ENCODE measurements at regions not wholly inside any gene's neighbourhood (a gene's known extent, or its start where the extent isn't known, plus 50 kb on each side); places are given as distances from the start of the nearest gene placed in this dataset.

DNA sequence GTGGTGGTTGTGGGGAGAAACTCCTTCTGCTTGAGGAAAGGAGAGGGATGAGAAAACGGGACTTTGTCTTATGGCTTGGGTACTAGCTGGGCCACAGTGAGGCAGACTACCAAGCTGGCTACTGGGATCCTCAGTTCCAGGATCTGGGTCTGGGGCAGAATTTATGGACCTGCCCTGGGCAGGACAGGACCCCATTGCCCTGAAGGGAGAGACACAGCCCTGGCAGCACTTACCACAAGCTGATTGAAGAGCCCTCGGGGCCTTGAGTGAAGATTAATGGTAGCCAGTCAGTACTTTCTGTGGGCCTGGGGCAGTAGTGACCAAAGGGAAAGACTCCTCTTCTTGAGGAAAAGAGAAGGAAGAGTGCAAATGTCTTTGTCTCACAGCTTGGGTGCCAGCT lies 799.7 kb downstream of the SI start:
- Mint-ChIP-seq H3K4me3 (no peak overlapping the region), H3K27ac (no peak overlapping the region), H3K9me3 (peaks cover 9% of the 10 kb centered on the region), H3K4me1 (no peaks in the 10 kb centered on the region), H3K36me3 (ENCODE audit: low read depth) (no peaks in the 10 kb centered on the region), H3K27me3 (no peaks in the 10 kb centered on the region)
- ChIA-PET CTCF (no interaction called here), POLR2A (no interaction called here)
- no peak for DNase-seq

DNA sequence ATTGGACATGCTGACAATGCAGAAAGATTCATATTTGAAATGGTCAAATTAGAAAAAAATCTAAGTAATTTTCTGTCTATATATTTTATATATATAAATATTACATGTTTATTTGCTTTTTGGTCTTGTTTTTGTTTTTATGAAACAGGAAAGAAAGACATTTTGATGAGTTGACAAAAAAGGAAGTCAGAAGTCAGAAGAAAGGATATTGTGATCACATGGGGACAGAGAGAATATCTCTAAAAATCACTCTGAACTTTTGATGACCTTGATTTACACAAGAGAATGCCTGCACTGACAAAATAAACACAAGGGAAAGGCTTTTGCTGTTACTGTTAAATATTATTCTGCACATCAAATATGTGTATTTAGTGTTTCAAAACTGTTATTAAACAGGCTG lies 811.2 kb downstream of the SI start:
- POLR2A ChIA-PET = no interaction called here
- no peaks in the 10 kb centered on the region for H3K27me3 Mint-ChIP-seq

DNA sequence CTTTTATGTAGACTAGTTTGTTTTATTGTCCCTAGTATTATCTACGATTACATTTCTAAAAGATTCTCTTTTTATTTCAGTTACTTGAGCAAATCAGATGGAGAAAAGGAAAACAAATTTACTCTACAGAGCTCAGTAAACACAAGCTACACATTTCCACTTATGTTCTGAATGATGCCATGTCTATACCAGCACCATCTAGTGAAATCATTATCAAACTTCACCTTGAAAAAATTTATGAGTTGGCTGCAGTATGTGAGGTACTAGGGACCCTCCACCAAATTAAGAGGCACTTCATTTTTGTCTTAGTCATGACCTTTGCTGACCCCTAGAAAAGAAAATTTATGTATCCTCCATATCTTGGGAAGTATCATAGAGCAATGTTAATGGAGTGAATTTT lies 827.4 kb downstream of the SI start:
- CTCF ChIA-PET = no interaction called here
- Mint-ChIP-seq H3K4me1 (no peaks in the 10 kb centered on the region), H3K4me3 (no peak overlapping the region)

More for the DNA sequence above, 811.2 kb downstream of the SI start:
- no peaks in the 10 kb centered on the region for H3K36me3 Mint-ChIP-seq (ENCODE audit: low read depth)
- H3K27ac Mint-ChIP-seq = no peak overlapping the region
- CTCF ChIA-PET = no interaction called here
- no peaks in the 10 kb centered on the region for H3K4me1 Mint-ChIP-seq
- H3K4me3 Mint-ChIP-seq = no peak overlapping the region
- DNase-seq = no peak
- peaks cover 4% of the 10 kb centered on the region for H3K9me3 Mint-ChIP-seq

DNA sequence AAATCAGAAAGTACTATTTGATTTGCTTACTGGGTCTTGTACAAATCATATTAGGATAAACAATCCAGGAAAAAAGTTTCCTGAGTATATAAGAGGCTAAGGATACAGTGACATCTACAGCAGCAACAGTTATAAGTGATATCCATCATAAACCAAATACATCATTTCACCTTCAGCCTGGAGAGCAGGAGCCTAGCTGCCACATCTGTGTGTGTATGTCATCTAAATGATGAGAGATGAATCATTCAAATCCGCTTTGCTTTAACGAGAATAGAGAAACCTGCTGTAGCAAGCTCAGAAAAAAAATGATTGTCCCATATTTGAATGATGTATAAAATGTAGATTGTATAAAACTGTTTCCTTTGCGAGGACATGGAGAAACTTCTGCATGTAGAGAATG lies 841.4 kb downstream of the SI start:
- peaks cover 14% of the 10 kb centered on the region for H3K9me3 Mint-ChIP-seq
- H3K36me3 Mint-ChIP-seq (ENCODE audit: low read depth) = no peaks in the 10 kb centered on the region
- H3K27ac Mint-ChIP-seq = no peak overlapping the region
- no peaks in the 10 kb centered on the region for H3K27me3 Mint-ChIP-seq
- CTCF ChIA-PET = no interaction called here
- DNase-seq = no peak
- no peaks in the 10 kb centered on the region for H3K4me1 Mint-ChIP-seq
- POLR2A ChIA-PET = no interaction called here
- no peak overlapping the region for H3K4me3 Mint-ChIP-seq

More for the DNA sequence above, 827.4 kb downstream of the SI start:
- DNase-seq = no peak
- no peaks in the 10 kb centered on the region for H3K27me3 Mint-ChIP-seq
- H3K9me3 Mint-ChIP-seq = peaks cover 3% of the 10 kb centered on the region
- POLR2A ChIA-PET = no interaction called here
- no peak overlapping the region for H3K27ac Mint-ChIP-seq
- no peaks in the 10 kb centered on the region for H3K36me3 Mint-ChIP-seq (ENCODE audit: low read depth)

DNA sequence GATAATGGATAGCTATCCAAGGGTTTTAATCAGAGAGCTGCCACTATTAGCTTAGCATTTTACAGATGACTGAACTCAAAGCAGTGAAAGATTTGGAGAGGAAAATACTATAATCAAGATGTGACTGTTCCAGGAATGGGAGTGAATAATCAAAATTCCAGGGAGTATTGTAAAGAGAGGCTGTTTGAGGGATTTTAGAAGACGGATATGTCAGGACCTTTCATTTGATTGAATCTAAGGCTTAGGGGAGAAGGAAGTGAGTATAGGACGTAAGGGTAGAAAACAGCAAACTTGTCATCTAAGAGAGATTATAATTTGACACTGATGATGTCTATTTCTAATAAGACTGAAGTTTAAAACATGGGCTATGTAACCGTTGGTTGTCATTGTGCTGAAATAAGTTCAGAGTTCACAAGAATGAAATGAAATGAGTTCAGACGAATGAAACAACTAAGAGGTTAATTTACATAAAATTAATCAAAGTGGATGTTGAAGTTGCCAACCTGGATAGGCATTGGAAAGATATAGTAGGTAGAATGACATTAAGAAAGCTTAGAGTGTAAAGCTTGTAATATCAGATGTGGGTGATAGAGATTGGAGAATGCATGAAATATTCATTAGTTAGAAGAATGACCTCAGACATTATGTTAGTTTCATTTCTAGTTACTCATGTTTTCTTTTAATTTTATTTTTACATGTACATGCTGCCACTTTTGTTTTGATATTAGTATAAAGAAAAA lies 842.8 kb downstream of the SI start:
- H3K27ac Mint-ChIP-seq = no peak overlapping the region
- H3K27me3 Mint-ChIP-seq = no peaks in the 10 kb centered on the region
- H3K4me1 Mint-ChIP-seq = no peaks in the 10 kb centered on the region
- ChIA-PET CTCF (no interaction called here), POLR2A (no interaction called here)
- no peak overlapping the region for H3K4me3 Mint-ChIP-seq
- H3K36me3 Mint-ChIP-seq (ENCODE audit: low read depth) = no peaks in the 10 kb centered on the region
- peaks cover 14% of the 10 kb centered on the region for H3K9me3 Mint-ChIP-seq
- DNase-seq = no peak

DNA sequence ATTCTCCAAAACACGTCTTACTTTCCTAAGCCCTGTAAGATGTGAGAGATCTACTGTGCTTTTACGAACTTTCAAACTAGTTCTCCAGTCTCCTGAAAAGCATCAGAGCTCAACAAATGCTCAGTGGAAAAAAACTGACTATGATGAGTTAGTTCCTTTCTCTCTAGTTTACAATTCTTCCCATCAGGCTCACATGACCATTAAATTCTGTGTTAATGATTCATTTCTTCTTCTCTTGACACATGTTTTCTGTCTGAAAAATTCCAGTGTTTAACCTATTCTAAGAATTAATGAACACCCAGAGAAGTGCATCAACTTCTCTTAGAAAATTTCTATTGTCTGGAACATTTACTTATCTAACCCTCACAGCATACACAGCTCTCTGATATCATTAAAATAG lies 844.3 kb downstream of the SI start:
- H3K36me3 Mint-ChIP-seq (ENCODE audit: low read depth) = no peaks in the 10 kb centered on the region

DNA sequence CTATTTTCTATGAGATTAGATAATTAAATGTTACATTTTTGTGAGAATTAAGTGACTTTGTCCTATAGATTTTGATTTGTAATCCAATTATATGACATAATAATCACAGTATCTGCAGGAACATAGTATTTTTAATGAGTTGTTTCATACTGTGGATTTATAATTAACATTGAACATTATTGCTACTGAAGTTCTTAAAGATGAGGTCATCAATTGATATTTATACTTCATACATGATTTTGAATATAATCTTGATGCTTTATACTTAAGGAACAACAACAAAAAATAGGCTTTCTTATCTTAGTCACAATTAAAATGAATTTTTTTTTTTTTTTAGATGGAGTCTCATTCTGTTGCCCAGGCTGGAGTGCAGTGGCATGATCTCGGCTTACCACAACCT lies 846.6 kb downstream of the SI start:
- DNase-seq = no peak
- Mint-ChIP-seq H3K27me3 (no peaks in the 10 kb centered on the region), H3K27ac (no peak overlapping the region), H3K36me3 (ENCODE audit: low read depth) (no peaks in the 10 kb centered on the region), H3K4me1 (no peaks in the 10 kb centered on the region), H3K4me3 (no peak overlapping the region), H3K9me3 (peaks cover 8% of the 10 kb centered on the region)
- ChIA-PET CTCF (no interaction called here), POLR2A (no interaction called here)

More for the DNA sequence above, 844.3 kb downstream of the SI start:
- Mint-ChIP-seq H3K27me3 (no peaks in the 10 kb centered on the region), H3K9me3 (peaks cover 13% of the 10 kb centered on the region), H3K4me1 (no peaks in the 10 kb centered on the region), H3K4me3 (no peak overlapping the region), H3K27ac (no peak overlapping the region)
- ChIA-PET CTCF (no interaction called here), POLR2A (no interaction called here)
- DNase-seq = no peak

DNA sequence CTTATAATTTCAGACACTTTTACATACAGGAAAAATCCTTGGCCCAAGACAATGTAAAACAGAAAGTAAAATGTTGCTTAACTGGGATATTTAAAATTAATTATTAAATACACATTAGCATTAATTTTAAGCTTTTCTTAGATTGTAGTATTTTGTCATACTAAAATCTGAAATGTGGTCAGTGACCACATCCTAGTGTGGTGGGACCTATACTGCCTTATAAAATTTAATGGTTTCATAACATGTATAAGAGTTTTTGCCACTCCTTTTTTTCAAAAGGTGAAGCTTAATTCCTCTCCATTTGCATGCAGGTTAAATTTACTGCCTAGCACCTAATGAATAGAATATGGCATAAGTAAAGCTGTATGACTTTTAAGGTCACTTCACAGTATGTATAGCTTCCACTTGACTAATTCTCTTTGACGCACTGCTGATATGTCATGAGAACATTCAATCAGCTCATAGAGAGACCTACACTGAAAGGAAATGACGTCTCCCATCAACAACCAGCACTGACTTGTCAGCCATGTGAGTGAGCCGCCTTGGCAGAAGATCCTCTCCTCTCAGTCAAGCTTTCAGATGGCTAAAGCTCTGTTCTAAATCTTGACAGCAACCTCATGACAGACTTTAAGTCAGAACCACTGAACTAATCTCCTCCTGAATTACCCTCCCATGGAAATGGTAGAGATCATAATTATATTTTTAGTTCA lies 847.8 kb downstream of the SI start:
- CTCF ChIA-PET = no interaction called here
- DNase-seq = no peak
- Mint-ChIP-seq H3K9me3 (peaks cover 8% of the 10 kb centered on the region), H3K27me3 (no peaks in the 10 kb centered on the region), H3K27ac (no peak overlapping the region), H3K4me3 (no peak overlapping the region), H3K4me1 (no peaks in the 10 kb centered on the region), H3K36me3 (ENCODE audit: low read depth) (no peaks in the 10 kb centered on the region)
- POLR2A ChIA-PET = no interaction called here

DNA sequence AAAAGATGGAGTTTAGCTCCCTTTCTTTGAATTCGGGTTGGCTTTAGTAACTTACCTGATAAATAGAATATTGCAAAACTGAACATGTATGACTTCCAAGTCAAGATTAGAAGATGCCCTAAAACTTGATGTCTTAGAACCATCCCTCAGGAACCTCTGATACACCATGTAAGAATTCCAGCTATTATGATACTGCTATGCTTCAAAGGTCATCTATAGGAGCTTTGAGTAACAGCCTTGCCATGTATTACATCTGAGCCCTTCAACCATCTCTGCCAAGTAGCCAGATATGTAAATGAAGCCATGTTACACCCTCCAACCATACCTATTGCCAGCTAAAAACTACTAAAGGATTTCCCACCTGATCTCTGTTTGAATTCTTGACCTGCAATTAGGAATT lies 854.2 kb downstream of the SI start:
- Mint-ChIP-seq H3K36me3 (ENCODE audit: low read depth) (no peaks in the 10 kb centered on the region), H3K4me1 (no peaks in the 10 kb centered on the region), H3K27me3 (no peaks in the 10 kb centered on the region), H3K9me3 (peaks cover 3% of the 10 kb centered on the region), H3K4me3 (no peak overlapping the region), H3K27ac (no peak overlapping the region)
- ChIA-PET POLR2A (no interaction called here), CTCF (no interaction called here)
- DNase-seq = no peak

DNA sequence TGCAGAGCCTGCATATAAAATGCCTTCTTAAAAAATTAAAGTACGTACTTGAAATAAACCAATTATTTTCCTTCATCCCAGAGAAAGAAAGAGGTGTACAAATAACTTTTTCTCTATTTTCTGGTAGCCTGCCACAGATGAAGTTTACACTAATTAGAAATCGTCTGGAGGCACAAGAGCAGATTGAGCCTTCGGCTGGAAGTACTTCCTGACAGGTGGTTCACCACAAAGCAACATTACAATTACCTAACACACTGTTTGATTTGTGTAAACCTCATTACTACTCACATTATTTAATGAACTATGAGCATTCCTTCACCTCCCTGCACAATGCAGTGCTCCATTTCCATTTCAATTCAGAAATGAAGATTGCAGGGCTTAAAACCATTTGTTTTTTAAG lies 856.1 kb downstream of the SI start:
- peaks cover 7% of the 10 kb centered on the region for H3K9me3 Mint-ChIP-seq
- H3K27ac Mint-ChIP-seq = no peak overlapping the region
- no peaks in the 10 kb centered on the region for H3K27me3 Mint-ChIP-seq
- no peaks in the 10 kb centered on the region for H3K4me1 Mint-ChIP-seq
- DNase-seq = no peak
- no peaks in the 10 kb centered on the region for H3K36me3 Mint-ChIP-seq (ENCODE audit: low read depth)
- no peak overlapping the region for H3K4me3 Mint-ChIP-seq
- POLR2A ChIA-PET = no interaction called here
- CTCF ChIA-PET = no interaction called here

DNA sequence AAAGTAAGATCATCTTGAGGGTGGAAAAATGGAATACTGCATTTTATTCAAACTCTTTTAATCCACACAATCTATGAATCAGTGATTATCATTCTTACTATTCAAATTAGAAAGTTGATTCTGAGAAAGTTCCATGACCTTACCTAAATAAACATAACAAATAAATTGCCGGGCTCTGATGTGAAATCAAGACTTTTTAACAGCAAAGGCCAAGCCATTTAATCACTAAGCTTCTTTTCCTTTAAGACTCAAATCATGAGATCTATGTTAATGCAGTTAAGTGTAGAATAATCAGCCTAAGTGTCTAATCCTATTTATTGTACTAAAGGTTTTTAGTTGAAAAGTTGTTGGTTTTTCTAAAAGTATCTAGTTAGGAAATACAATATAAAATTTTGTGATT lies 857.0 kb downstream of the SI start:
- no peak overlapping the region for H3K27ac Mint-ChIP-seq
- CTCF ChIA-PET = no interaction called here
- no peak overlapping the region for H3K4me3 Mint-ChIP-seq
- peaks cover 12% of the 10 kb centered on the region for H3K9me3 Mint-ChIP-seq
- H3K36me3 Mint-ChIP-seq (ENCODE audit: low read depth) = no peaks in the 10 kb centered on the region
- POLR2A ChIA-PET = no interaction called here
- no peaks in the 10 kb centered on the region for H3K4me1 Mint-ChIP-seq
- DNase-seq = no peak
- no peaks in the 10 kb centered on the region for H3K27me3 Mint-ChIP-seq

DNA sequence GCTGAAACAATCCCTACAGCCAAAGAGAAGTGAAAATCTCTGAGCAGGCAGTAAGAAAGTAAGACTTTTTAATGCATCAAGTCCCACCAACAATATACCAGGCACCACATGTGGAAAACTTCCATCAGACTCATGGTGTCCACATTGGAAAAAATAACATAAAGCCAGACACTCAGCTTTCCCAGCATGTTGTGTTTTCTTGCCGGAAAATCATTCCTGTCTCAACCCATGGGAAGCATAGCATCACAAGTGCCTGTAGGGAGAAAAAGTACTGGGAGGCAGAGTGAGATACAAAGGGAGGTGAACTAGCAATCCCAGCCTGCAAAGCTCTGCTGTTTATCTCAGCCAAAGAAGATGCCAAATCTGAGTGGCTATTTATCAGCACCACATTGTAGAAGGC lies 868.9 kb downstream of the SI start:
- ChIA-PET POLR2A (no interaction called here), CTCF (no interaction called here)
- Mint-ChIP-seq H3K4me1 (no peaks in the 10 kb centered on the region), H3K4me3 (no peak overlapping the region), H3K27me3 (no peaks in the 10 kb centered on the region), H3K36me3 (ENCODE audit: low read depth) (no peaks in the 10 kb centered on the region), H3K9me3 (peaks cover 13% of the 10 kb centered on the region), H3K27ac (no peak overlapping the region)
- no peak for DNase-seq

DNA sequence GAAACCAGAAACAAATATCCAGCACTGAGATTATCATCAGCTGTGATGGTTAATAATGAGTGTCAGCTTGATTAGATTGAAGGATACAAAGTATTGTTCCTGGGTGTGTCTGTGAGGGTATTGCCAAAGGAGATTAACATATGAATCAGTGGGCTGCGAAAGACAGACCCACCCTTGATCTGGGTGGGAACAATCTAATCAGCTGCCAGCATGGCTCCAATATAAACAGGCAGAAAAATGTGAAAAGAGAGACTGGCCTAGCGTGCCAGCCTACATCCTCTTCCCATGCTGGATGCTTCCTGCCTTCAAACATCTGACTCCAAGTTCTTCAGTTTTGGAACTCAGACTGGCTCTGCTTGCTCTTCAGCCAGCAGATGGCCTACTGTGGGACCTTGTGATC lies 869.5 kb downstream of the SI start:
- Mint-ChIP-seq H3K9me3 (peaks cover 13% of the 10 kb centered on the region), H3K4me3 (no peak overlapping the region), H3K27ac (no peak overlapping the region), H3K36me3 (ENCODE audit: low read depth) (no peaks in the 10 kb centered on the region), H3K27me3 (no peaks in the 10 kb centered on the region), H3K4me1 (no peaks in the 10 kb centered on the region)
- CTCF ChIA-PET = no interaction called here
- no peak for DNase-seq
- POLR2A ChIA-PET = no interaction called here

DNA sequence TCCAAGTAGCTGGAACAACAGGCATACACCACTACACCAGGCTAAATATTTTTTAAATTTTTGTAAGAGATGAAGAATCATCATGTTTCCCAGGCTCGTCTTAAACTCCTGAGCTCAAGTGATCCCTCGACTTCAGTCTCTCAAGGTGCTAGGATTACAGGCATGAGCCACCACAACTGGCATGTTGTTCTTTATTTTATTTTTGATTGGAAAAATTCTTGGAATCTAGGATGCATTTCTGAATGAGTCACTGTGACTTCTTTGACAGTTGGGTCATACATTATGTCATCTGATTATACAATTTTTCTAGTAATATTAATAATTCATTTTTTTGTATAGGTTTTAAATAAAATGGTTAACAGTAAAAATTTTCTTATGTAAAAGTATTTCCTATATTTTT lies 870.2 kb downstream of the SI start:
- no peak overlapping the region for H3K27ac Mint-ChIP-seq
- H3K9me3 Mint-ChIP-seq = peaks cover 15% of the 10 kb centered on the region
- no peak overlapping the region for H3K4me3 Mint-ChIP-seq
- H3K27me3 Mint-ChIP-seq = no peaks in the 10 kb centered on the region
- CTCF ChIA-PET = no interaction called here
- POLR2A ChIA-PET = no interaction called here
- DNase-seq = no peak
- no peaks in the 10 kb centered on the region for H3K4me1 Mint-ChIP-seq
- H3K36me3 Mint-ChIP-seq (ENCODE audit: low read depth) = no peaks in the 10 kb centered on the region
